Left lung (tissue), 4 donors: ENCODE measurements at regions not wholly inside any gene's neighbourhood (a gene's known extent, or its start where the extent isn't known, plus 50 kb on each side); places are given as distances from the start of the nearest gene placed in this dataset.

Experiments
- ATAC-seq: fragments of 200-7000 bp; cut with Tn5 transposase; one replicate; pipeline ENCODE4 v1.9.1; 2020; ENCODE audit warnings: moderate library complexity
- DNase-seq, 4 donors: peaks; one replicate each; pipeline ENCODE4 v3.0.0-alpha.2; 2013 to 2020
- H3K27ac ChIP-seq, 2 donors: fragments of 200-600 bp; sonication (generic) in 1 of 2; one replicate each; pipeline versions ENCODE4 v1.5.0 to v1.8.0; 2020 to 2021
- H3K27me3 ChIP-seq, 2 donors: fragments of 200-600 bp; sonication (generic) in 1 of 2; one replicate each; pipeline versions ENCODE4 v1.5.0 to v1.8.0; 2020 to 2021
- H3K36me3 ChIP-seq, 2 donors: fragments of 200-600 bp; sonication (generic) in 1 of 2; one replicate each; pipeline versions ENCODE4 v1.5.0 to v1.8.0; 2020 to 2021
- H3K4me1 ChIP-seq, 2 donors: fragments of 200-600 bp; one replicate each; pipeline ENCODE4 v1.8.0; 2021
- H3K4me3 ChIP-seq, 2 donors: fragments of 200-600 bp; sonication (generic) in 1 of 2; one replicate each; pipeline versions ENCODE4 v1.5.0 to v1.8.0; 2020 to 2021; ENCODE audit warnings: mild to moderate bottlenecking in 1 of 2
- H3K9me3 ChIP-seq, 2 donors: fragments of 200-600 bp; sonication (generic) in 1 of 2; one replicate each; pipeline versions ENCODE4 v1.5.0 to v1.8.0; 2020 to 2021
- intact Hi-C, 2 donors: fragments of 100-400 bp; cut with DNase I; formaldehyde crosslinking; loops; one replicate each; pipeline versions ENCODE4 v1.11.2 to v1.14.2; 2022
- TF ChIP-seq, protein P1 (sequence below), 2 donors: fragments of 200-600 bp; sonication (generic) in 1 of 2; IDR thresholded peaks; one replicate each; pipeline versions ENCODE4 v1.5.0 to v1.8.0; 2021; ENCODE audit warnings: antibody characterized with exemption in 2 of 2
- donor health status: DM: no; HTN: yes; CAD: no.
- donor health status: DM: no; HTN: no; CAD: no.

DNA sequence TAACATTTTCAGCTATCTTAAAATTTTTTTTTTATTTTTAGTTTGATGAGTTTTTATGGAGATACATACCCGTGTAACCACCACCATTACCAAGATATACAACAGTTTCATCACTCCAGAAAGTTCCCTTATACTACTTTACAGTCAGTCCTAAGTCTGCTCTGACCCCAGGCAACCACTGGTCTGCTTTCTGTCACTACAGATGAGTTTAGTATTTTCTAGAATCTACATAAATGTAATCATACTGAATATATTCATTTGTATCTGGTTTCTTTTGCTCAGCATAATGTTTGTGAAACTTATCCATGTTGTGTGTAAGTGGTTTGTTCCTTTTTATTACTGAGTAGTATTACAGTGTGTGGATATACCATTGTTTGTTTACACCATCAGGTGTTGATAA, 127.8 kb downstream of the GAS1 start:
- H3K36me3 ChIP-seq = no peaks in the 10 kb centered on the region
- ATAC-seq (no peak), DNase-seq (no peak)
- intact Hi-C loops = no loop called here
- peaks cover 0 to 19% of the 10 kb centered on the region in 2 donors for H3K27me3 ChIP-seq
- peaks cover 0 to 17% of the 10 kb centered on the region in 2 donors for H3K9me3 ChIP-seq
- H3K27ac ChIP-seq = no peak overlapping the region
- H3K4me3 ChIP-seq = no peak overlapping the region
- H3K4me1 ChIP-seq = no peaks in the 10 kb centered on the region
- TF ChIP-seq, protein P1, sequence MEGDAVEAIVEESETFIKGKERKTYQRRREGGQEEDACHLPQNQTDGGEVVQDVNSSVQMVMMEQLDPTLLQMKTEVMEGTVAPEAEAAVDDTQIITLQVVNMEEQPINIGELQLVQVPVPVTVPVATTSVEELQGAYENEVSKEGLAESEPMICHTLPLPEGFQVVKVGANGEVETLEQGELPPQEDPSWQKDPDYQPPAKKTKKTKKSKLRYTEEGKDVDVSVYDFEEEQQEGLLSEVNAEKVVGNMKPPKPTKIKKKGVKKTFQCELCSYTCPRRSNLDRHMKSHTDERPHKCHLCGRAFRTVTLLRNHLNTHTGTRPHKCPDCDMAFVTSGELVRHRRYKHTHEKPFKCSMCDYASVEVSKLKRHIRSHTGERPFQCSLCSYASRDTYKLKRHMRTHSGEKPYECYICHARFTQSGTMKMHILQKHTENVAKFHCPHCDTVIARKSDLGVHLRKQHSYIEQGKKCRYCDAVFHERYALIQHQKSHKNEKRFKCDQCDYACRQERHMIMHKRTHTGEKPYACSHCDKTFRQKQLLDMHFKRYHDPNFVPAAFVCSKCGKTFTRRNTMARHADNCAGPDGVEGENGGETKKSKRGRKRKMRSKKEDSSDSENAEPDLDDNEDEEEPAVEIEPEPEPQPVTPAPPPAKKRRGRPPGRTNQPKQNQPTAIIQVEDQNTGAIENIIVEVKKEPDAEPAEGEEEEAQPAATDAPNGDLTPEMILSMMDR (IDR thresholded peaks at IDR 0.05) = no peak

DNA sequence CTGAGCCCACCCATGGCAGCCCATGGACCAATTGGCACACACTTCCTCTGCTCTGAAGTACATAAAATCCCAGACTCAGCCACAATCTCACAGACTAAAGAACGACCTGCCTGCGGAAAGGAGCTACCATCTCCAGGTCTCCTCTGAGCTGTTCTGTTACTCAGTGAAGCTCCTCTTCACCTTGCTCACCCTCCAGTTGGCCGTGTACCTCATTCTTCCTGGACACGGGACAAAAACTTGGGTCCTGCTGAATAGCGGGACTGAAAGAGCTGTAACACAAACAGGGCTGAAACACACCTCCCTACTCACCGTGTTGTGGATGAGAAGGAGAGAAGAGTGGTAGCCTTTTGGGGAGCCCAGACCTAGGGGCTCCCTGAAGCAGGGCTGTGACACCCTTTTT, 128.7 kb downstream of the GAS1 start:
- intact Hi-C loops = no loop called here
- Histone ChIP-seq H3K4me3 (no peak overlapping the region), H3K27me3 (peaks cover 0 to 19% of the 10 kb centered on the region in 2 donors), H3K9me3 (peaks cover 0 to 17% of the 10 kb centered on the region in 2 donors), H3K4me1 (no peaks in the 10 kb centered on the region), H3K36me3 (no peaks in the 10 kb centered on the region), H3K27ac (no peak overlapping the region)
- ATAC-seq = no peak
- no peak for DNase-seq
- TF ChIP-seq, protein P1 (IDR thresholded peaks at IDR 0.05) = no peak

DNA sequence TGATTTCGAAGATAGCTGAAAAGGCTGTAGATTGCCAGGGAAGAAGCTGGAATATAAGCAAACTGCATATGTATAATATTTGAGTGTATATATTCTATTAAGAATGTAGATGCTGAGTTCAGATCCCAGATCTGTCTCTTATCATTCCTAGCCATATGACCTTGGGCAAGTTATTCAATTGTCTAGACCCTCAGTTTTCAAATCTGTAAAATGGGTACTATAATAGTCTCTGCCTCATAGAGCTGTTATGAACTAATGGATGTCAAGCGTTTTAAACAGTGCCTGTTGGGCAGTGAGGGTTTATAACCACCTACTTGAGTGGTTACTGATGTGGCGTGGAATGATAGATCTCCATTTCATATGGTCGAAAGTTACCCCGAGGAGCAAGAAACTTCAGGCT, 130.4 kb downstream of the GAS1 start:
- Histone ChIP-seq H3K4me3 (no peak overlapping the region), H3K4me1 (no peaks in the 10 kb centered on the region), H3K27me3 (peaks cover 0 to 24% of the 10 kb centered on the region in 2 donors), H3K9me3 (peaks cover 0 to 17% of the 10 kb centered on the region in 2 donors), H3K36me3 (no peaks in the 10 kb centered on the region), H3K27ac (no peak overlapping the region)
- intact Hi-C loops = no loop called here
- ATAC-seq = no peak
- no peak for DNase-seq
- TF ChIP-seq, protein P1 (IDR thresholded peaks at IDR 0.05) = no peak

DNA sequence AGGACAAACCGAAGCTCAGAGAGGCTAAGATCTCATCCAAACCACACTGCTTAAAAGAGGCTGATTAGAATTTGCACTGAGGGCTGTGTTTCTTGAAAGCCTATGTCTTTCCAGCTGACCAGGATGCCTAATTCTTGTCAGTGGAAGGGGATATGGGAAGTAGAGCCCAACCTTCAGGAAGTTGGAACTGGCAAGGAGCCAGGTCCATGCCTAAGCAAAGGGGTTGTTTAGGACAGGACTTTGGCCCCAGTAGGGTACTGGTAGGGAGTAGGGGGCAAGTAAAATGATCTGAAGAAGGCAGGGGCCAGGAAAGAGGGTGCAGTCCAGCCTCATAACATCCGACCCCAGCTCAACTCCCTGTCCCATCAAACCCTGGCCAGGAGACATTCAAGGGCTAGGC, 130.9 kb downstream of the GAS1 start:
- DNase-seq (no peak), ATAC-seq (no peak)
- no peaks in the 10 kb centered on the region for H3K4me1 ChIP-seq
- no peak overlapping the region for H3K27ac ChIP-seq
- intact Hi-C loops = no loop called here
- H3K36me3 ChIP-seq = no peaks in the 10 kb centered on the region
- TF ChIP-seq, protein P1 (IDR thresholded peaks at IDR 0.05) = no peak
- H3K9me3 ChIP-seq = peaks cover 0 to 17% of the 10 kb centered on the region in 2 donors
- H3K4me3 ChIP-seq = no peak overlapping the region
- peaks cover 0 to 29% of the 10 kb centered on the region in 2 donors for H3K27me3 ChIP-seq

DNA sequence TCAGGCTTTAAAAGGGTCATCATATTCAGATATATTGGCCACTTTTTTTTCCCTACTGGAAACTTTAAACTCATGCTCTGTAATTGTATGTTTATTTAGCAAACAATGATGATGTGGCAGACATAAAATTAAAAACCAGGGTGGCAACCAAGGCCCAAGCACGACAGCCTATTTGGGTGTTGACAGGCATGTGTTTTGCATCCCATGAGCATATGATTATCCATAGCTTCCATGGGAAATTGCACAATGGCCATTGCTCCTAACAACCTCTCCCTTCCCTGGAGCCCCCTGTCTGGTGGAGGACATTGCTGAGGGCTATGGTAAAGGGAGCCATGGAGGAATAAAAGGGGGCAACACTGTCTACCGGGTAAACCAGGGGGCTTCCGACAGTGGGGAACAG, 134.7 kb downstream of the GAS1 start:
- H3K27me3 ChIP-seq = peaks cover 0 to 37% of the 10 kb centered on the region in 2 donors
- H3K36me3 ChIP-seq = no peaks in the 10 kb centered on the region
- intact Hi-C loops = no loop called here
- TF ChIP-seq, protein P1 (IDR thresholded peaks at IDR 0.05) = no peak
- no peaks in the 10 kb centered on the region for H3K4me1 ChIP-seq
- H3K4me3 ChIP-seq = no peak overlapping the region
- peaks cover 0 to 4% of the 10 kb centered on the region in 2 donors for H3K9me3 ChIP-seq
- H3K27ac ChIP-seq = no peak overlapping the region
- DNase-seq (no peak), ATAC-seq (no peak)
